ENCODE measurements at regions not wholly inside any gene's neighbourhood (a gene's known extent, or its start where the extent isn't known, plus 50 kb on each side); places are given as distances from the start of the nearest gene placed in this dataset.

DNA sequence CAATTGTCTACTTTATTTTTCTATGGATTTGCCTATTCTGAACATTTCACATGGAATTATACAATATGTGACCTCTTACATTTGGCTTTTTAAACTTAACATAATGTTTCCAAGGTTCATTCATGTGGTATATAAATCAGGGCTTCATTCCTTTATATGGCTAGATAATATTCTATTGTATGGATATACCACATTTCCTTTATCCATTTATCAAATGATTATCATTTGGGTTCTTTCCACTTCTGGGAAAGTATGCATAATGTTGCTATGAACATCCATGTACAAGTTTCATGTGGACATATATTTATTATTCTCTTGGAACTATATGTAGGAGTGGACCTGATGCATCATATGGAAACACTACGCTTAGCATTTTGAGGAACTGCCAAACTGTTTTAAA is 99.7 kb upstream of the NCKAP5 start:
- FAIRE-seq, result no peak

DNA sequence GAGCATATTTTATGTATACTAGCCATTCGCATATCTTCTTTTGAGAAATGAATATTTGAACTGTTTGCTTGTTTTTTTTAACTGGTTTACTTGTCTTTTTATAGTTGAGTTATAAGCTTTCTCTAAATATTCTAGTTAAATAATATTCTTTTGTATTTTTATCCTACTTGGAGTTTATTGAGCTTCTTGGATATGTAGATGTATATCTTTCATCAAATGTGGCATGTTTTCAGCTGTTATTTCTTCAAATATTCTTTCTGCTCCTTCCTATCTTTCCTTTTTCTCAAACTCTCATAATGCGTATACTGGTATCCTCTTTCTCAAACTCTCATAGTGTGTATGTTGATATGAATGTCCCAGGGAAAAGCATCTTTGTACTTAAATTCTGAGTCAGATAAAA is 100.3 kb upstream of the NCKAP5 start:
- FAIRE-seq, result no peak

DNA sequence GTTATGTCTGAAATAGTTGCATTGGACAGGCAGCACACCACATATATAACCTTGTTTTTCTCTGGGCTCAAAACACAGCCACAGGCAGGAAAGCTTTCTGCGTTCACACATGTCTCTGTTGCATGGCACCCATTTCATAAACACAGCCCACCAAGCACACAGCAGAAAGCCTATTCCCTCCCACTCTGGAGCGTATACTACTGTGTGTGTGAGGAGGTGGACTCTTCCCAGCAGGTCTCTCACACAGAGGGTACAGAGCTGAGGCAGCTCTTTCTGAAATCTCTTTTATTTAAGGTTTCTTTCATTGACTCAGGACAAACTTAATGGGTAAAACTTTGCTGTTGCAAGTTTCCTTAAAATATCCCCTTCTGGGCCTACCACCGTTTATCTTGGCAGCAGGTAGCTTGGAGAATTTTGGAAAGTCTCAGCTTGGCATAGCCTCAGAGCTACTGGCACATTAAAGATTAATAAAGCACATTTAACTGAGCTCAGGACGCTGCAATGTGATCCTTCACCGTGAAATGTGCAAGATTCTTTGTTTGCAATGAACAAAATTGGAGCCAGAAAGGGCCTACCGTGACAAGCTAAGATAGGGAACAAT is 105.1 kb upstream of the NCKAP5 start:
- FAIRE-seq, result no peak

DNA sequence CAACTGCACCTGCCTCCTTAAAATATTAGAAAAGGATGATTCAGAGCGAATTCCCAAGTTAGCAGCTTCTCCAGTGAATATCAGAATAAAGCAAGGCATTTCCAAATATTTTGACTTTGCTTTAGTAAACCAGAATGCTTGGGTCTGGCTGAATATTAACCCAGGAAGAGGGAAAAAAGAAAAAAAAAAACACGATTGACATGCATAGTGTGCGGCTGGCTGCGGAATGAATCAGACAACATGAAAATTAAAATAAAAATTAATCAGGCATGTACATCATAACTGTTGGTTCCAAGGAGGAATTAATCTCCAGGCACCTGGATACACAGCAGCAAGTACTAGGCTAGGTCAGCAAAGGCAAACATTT is 105.8 kb upstream of the NCKAP5 start:
- no peak for FAIRE-seq

DNA sequence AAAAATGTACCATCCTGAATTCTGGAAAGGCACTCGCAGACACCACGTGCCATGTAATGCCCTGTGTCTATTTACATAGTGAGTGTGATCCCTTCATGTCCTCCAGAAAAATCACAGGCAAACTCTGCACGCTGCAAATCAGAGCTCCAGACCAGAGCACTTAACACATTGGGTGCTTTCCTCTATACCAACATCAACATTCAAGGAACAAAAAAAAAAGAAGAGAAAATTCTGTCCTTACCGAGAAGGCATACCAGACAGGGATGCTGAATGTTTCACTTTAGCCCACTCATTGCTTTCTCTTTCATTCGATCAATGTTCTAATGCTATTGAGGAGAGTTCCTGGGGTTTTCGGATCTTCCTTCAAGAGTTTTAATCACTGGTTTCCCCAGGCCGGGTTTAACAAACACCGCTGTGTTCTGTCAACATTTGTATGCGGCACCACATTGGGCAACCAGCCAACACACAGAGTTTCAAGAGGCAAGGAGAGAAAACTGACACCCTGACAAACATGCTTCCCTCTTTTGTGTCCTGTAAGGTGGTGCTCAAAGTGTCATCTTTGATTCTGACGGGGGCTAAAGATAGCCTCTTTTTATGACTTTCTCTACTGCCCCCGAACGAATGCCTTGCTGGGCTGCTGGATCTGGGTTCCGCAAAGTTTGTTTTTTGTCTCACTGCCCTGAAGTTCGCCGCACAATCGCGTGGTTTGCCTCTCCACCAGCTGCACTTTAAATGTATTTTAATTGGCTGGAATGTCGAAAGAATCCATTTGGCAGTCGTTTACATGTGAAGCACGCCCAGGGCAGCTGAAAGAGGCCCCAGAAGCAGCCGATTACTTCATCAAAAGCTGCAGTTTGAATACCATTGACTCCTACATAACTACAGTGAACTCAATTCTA is 106.4 kb upstream of the NCKAP5 start:
- no peak for FAIRE-seq

DNA sequence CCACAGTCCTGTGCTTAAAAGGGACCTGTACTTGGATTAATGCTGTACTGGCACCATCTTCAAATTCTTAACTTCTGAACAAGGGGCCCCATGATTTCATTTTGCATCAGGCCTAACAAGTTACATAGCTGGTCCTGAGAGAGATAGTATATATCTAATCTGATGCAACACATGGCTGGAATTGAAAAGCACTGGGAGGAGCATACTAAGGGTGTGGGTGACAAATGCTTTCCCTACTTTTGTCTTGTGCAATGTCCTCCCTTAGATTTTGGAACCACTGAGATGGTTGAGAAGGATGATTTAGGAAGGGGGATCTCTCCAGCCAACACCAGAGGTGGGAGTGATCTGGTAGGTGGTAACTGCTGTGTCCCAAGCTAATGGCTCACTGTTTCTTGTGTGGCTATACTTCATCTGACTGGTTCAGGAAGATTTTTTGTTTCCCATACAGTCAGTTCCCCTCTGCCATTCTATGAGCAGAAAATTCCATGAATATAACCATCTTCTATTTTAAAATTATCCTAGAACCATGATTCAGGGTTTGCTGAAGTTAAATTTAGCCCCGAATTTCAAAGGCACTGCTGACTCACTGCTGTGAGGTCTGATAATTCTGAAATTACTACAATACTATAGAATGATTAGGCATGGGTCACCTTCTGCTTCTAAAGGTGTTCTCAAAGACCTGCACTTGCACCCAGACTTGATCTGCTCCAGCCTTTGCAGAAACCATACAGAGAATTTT is 108.3 kb upstream of the NCKAP5 start:
- no peak for FAIRE-seq

DNA sequence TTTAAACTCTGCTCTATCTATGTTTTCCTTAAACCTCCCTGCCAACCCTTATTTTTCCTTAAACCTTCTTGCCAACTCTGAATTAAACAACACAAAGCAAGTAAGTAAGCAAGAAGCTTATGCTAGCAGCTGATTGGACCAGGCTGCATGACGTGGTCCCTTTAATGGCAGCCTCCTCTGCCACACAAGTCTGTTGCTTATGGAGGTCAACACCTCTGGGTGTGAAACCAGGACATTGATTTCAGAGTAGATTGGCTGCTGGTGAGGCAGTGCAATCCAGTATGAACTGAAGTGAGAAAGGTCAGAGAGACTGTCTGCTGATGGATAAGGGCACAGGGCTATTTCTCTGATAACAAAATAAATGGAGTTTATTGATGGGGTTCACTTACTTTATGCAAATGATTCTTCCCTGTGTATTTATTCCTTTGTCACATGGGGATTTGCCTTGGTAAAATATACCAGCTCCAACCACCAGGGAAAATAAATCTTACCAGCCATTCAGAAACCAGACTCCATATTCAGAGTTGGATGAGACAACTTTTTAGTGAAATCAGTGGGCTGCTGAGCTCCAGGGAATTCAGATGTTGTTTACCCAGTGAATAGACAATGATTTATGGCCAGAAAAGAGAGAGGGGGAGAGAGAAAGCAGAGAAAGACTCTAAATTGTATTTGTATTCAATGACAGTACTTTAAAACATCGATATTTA is 112.2 kb upstream of the NCKAP5 start:
- no peak for FAIRE-seq

DNA sequence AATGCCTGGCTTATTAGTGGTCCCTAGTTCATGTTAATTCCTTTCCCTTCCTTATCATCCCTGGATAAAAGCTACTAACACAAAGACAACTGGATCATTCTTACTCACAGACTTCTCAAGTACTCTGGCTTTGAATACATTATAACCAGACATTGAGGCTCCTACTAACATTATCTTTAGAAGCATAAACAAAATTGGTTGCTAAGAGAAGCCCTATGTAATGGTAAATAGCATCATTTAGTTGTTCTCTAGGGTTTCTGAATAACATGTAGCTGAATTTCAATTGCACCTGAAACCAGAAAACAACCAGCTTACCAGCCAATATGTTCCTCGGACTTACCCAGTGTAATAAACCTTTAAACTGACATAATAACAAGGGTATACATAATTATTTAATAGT is 114.1 kb upstream of the NCKAP5 start:
- FAIRE-seq, result no peak

DNA sequence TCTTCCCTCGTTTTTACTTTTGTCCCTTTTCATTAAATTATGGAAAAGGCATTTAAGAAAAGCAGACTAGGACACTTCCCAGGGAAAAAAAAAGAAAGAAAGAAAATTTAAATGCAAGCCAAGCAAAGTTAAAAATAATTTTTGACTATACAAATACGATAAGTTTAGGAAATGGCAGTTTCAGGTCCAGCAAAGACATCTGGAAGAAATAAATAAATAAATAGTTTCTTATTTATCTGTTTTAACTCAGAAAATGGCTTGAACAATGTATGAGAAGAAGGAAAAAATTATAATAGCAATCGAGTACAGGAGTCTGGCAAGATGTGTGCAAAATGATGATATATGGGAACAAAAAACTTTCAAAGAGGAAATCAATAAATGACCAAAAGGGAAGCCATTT is 114.6 kb upstream of the NCKAP5 start:
- FAIRE-seq, result no peak

DNA sequence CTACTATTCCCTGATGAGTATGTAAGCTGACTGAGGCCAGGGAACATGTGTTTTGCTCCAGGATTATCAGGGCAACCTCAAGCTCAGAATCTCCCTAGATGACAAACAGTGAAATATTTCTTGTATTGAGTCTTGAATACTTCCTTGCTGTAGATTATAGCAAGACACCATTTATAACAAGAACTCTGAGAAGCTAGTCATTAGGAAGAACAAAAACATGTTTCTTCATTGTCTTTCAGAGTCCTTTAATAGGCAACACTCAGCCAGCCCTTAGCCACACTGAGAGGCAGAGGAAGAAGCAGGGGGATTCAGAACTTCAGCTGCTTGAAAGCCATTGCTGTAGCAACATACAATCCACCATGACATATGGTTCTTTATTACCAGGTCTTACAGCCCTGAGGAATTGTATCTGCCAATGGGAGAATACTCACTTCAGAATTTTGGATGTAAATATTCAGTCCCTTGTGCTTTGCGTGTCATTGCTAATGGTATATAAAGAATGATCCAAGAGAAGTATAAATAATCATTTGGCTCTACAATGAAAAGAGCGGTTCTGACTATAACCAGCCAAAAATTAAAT is 117.5 kb upstream of the NCKAP5 start:
- no peak for FAIRE-seq

DNA sequence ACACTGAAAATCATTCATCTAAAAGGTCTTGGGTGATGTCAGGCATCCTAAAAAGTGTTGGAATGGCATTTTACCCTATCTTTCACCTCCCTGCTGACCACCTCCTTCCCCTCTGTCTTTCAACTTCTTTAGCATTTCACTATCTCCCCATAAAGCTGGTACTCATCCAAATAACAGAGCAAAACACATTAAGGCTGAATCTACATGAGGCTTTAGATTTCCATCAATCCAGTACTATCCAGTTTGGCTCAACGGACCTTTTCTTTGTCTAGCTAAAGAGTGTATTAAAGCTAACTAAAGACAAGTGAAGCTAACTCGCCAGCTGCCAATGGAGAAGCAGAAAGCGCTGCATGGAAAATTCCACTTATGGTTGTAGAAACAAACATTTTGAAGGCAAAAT is 122.5 kb upstream of the NCKAP5 start:
- no peak for FAIRE-seq

DNA sequence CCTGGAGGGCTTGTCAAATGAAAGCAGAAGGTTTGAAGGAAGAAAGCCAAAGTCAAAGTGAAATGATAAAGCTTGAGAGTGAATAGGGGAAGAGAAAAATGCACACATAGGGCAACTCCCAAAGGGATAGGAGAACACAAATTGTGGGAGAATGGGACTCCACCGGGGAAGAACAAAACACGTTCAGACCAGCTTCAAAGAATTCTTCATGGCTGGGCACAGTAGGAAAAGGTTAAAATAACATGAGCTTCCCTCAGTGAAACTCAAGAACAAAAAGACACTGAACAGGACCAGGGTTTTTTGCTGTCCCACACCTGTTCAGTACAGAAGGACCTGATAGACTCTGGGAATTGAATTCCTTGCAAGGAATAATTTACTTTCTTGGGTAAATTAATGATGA is 123.1 kb upstream of the NCKAP5 start:
- FAIRE-seq, result no peak

DNA sequence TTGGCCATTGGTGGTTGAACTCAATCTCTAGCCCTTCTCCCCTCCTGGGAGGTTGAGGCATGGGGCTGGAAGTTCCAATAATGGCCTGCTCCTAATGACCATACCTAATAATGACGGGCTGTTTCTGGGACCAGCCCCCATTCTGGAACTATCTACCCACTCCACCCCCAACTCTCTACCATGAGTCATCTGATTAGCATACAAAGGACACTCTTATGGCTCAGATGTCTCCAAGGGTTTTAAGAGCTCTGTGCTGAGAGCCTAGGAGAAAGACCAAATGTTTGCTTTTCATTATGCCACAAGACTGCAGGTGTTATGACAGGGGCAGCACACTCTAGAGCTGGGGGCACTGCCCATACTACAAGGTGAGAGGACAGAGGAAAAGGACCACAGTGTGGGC is 137.0 kb upstream of the NCKAP5 start:
- FAIRE-seq, result no peak

DNA sequence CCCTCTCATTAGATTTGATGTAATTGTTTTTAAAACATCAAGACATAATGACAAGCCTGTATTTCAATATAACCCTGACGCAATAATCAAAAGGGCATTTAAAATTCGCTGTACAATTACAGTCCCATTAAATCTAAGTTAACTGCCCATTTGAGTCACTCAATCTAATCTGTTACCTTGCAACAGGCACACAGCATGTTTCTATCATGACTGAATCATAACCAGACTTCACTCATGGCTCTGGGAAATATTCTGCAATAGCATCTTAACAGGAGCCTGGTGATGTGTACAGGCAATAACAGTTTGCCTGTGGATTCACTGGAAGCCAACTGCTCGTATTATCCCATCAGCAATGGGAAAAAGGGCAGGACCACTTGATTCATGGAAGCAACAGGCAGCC is 142.3 kb upstream of the NCKAP5 start:
- no peak for FAIRE-seq

DNA sequence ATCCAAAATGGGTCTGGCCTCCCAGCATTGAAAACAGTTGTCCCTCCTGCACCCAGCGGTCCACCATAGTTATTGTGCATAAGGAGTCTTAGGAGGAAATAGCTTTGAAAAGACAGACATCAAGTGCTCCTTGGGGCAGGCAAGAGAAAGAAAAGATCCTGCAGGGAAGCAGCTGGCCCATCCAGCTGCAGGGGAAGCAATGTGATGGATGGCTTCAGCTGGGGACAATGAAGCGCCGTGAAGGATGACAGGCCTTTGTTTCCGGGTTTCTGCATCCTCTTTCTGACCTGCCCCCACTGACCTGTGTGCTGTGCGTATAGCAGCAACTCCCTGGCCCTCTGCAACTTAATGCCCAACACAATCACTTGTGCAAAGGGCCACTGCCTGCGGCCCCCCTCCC is 142.9 kb upstream of the NCKAP5 start:
- FAIRE-seq, result no peak

DNA sequence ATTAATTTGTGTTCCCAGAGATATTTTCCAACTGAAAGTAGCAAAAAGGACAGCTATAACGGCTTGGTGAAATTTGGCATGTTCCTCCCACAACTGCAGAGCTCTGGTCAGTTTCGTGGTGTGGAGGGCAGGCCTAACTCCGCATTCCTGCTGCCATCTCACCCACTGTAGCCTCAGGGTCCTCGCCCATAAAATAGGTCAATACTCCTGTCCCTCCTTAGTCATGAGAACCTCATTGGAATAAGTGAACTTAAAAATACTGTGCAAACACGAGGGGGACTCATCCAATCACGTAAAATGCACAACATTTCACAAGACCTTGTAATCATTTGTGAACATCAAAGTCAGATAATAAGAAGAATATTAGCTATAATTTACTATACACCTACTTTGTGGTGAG is 143.5 kb upstream of the NCKAP5 start:
- FAIRE-seq, result no peak

DNA sequence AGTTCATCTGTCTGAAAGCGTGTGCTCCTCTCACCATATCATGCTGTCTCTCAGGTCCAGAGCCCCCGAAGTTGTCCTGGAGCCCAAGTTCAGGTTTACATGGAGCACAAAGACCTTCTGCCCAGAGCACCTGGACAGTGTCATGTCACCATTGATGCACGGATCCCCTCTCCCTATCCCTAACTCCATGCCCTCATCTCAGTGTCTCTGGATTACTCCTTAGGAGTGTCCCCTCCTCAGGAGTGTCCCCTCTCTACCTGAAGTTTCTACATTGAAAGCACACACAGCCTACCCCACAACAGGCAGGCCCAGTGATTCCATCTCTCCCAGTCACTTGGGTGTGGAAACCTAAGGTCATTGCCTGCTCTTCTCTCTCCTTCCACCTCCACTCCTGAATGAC is 144.1 kb upstream of the NCKAP5 start:
- no peak for FAIRE-seq

DNA sequence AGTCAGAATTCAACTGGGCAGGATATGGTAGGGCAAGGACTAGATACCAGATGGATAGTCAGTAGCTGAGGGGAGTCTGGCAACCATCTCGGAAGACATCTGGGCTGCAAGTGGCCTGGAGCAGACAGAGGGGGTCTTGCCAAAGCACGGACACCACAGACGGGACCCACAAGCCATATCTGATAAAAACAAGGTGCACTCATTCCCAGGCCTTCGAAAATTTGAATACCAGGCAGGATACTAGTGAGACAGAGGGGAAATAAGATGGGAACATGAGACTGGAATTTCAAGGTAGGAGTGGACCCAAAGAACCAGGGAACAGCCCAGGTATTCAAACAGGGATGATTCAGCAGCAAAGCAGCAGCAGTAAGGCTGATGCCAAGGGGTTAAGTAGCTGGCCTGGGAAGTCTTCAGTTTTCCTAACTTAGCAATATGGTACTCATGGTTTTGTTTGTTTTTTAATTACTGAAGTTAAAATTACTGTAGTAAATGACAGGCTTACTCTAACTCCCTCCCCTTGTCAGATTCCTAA is 144.9 kb upstream of the NCKAP5 start:
- FAIRE-seq, result no peak

DNA sequence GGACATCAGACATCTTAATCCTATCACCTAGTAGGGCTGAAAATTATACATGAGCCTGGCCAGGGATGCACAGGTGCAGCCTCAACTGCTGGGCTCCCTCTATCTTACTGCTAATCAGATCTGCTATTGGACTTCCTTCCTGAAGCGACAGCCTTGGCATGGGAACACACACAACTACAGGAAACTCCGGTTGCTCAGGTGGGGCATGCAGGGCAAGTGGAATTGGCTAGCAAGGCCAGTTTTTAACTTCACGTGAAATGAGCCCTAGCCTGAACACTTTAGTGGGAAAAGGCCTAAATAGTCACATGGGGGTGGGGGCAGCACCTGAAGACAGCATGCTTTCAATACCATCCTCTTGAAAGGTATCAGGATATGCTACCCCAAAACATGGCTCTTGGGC is 147.9 kb upstream of the NCKAP5 start:
- FAIRE-seq, result no peak

DNA sequence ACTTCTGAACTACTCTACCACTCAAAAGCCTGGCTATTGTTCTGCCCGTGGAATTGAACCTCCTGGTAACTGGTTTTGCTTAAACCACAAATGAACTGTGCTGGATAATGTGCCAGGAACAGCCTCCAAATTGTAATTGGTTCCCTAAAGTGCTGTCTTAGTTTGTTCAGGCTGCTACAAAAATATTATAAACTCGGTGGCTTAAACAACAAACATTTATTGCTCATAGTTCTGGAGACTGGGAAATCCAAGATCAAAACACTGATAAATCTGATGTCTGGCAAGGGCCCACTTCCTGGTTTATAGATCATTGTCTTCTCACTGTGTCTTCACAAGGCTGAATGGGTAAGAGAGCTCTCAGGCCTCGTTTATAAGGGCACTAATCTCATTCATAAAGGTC is 149.2 kb upstream of the NCKAP5 start:
- FAIRE-seq, result no peak

DNA sequence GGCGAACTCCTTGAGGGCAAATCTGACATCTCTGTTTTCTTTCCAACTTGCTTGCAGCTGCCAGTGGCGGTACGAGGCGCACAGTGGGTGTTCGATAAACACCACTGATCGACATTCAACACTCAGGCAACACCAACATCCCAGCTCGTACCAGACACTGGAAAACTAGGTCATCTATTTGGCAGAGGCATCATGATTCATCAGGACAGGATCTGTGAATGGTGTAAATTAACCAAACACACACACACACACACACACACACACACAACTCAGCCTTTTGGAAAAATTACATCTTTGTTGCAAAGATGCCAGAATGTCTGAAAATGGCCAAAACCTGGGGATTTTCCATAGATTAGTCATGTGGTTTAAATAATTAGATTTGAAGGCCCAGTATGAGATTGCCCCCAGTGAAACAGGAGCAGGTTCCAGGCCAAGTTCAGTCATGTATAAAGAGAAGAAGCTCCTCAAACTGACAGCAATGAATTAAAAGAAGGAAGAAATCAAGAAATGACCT is 150.5 kb upstream of the NCKAP5 start:
- no peak for FAIRE-seq

DNA sequence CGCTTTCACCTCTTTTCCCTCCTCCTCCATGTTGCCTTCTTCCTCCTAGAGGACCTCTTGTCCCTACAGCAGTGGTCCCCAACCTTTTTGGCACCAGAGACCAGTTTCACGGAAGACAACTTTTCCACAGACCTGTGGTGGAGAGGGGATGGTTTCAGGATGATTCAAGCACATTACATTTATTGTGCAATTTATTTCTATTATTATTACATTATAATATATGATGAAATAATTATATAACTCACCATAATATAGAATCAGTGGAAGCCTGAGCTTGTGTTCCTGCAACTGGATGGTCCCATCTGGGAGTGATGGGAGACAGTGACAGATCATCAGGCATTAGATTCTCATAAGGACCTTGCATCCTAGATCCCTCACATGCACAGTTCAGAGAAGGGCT is 152.2 kb upstream of the NCKAP5 start:
- no peak for FAIRE-seq

DNA sequence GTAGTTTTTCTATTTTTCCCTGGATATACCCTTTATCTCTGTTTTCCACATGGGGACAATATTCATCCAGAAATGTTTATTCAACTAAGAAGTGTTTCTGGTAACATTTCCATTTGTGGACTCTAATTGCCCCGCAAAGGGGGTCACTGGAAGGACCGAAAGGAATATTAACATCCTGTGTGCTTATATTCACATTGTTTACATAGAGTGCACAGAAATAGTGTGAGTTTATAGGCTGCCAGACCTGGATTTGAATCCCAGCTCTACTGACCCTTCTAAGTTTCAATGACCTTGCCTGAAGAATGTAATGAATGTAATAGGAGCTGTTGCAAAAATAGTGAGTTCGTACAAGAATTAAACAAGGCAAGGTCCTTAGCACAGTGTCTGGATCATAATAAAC is 152.9 kb upstream of the NCKAP5 start:
- FAIRE-seq, result no peak
